Smooth muscle cell (in vitro differentiated cells): ENCODE measurements at regions not wholly inside any gene's neighbourhood (a gene's known extent, or its start where the extent isn't known, plus 50 kb on each side); places are given as distances from the start of the nearest gene placed in this dataset.

Experiments used
- DNase-seq: peaks from one replicate; lab custom pipeline; 2025; ENCODE audit not compliant: unreplicated experiment; lab: John Stamatoyannopoulos, UW
- H2AFZ ChIP-seq: fragments of 200-600 bp; sonication (generic); 2 replicates; pipeline ENCODE4 v1.6.0; 2016; ENCODE audit warnings: antibody characterized with exemption, low read depth, mild to moderate bottlenecking
- H3F3A ChIP-seq: fragments of 200-600 bp; sonication (generic); 2 replicates; pipeline ENCODE4 v1.6.0; 2017; ENCODE audit warnings: antibody characterized with exemption, low read depth
- H3K27ac ChIP-seq: fragments of 200-600 bp; sonication (generic); 2 replicates; pipeline ENCODE4 v1.5.1; 2016; ENCODE audit warnings: low read depth, mild to moderate bottlenecking
- H3K27me3 ChIP-seq: fragments of 200-600 bp; sonication (generic); 2 replicates; pipeline ENCODE4 v1.6.1; 2016; ENCODE audit warnings: low read depth, mild to moderate bottlenecking
- H3K36me3 ChIP-seq: fragments of 200-600 bp; sonication (generic); 2 replicates; pipeline ENCODE4 v1.5.1; 2016; ENCODE audit warnings: low read depth
- H3K4me1 ChIP-seq: fragments of 200-600 bp; sonication (generic); 2 replicates; pipeline ENCODE4 v1.5.1; 2016; ENCODE audit warnings: low read depth
- H3K4me2 ChIP-seq: fragments of 200-600 bp; sonication (generic); 2 replicates; pipeline ENCODE4 v1.6.0; 2016; ENCODE audit warnings: mild to moderate bottlenecking
- H3K4me3 ChIP-seq: fragments of 200-600 bp; sonication (generic); 2 replicates; pipeline ENCODE4 v1.5.1; 2016; ENCODE audit warnings: mild to moderate bottlenecking
- H3K79me2 ChIP-seq: fragments of 200-600 bp; sonication (generic); 2 replicates; pipeline ENCODE4 v1.6.0; 2016; ENCODE audit warnings: low read depth, mild to moderate bottlenecking
- H3K9ac ChIP-seq: fragments of 200-600 bp; sonication (generic); 2 replicates; pipeline ENCODE4 v1.6.0; 2016; ENCODE audit warnings: low read depth
- H3K9me3 ChIP-seq: fragments of 200-600 bp; sonication (generic); replicated peaks from 2 replicates; pipeline ENCODE4 v1.5.1; 2016; ENCODE audit warnings: low read depth
- H4K20me1 ChIP-seq: fragments of 200-600 bp; sonication (generic); 2 replicates; pipeline ENCODE4 v1.6.0; 2016; ENCODE audit warnings: low read depth
- CTCF ChIP-seq: fragments of 200-600 bp; sonication (generic); IDR thresholded peaks from 2 replicates; pipeline ENCODE4 v1.5.1; 2017; ENCODE audit warnings: borderline replicate concordance, mild to moderate bottlenecking, antibody characterized with exemption; ENCODE audit not compliant: insufficient read depth, poor library complexity, severe bottlenecking
- WGBS: methylation state at CpG from one replicate; pipeline ENCODE4 v1.1.7; 2016; ENCODE audit warnings: low lambda C conversion rate; 5-methylcytosine and 5-hydroxymethylcytosine counted together

GRCh38 chr7:68861171-68861570 lies 737.1 kb upstream of the AUTS2 start:
- H3K36me3 ChIP-seq: no peaks in the 10 kb centered on the region
- peaks cover 3% of the 10 kb centered on the region for H3K4me1 ChIP-seq
- no peaks in the 10 kb centered on the region for H3K79me2 ChIP-seq
- H3K9ac ChIP-seq: no peak overlapping the region
- H3K27ac ChIP-seq: no peak overlapping the region
- no peak overlapping the region for H3K4me3 ChIP-seq
- no peaks in the 10 kb centered on the region for H3K9me3 ChIP-seq
- 96% methylated on average over 7 of the region's 7 CpGs for WGBS
- H3K27me3 ChIP-seq: peaks cover 3% of the 10 kb centered on the region
- no peaks in the 10 kb centered on the region for H3F3A ChIP-seq
- no peak overlapping the region for H2AFZ ChIP-seq
- no peak overlapping the region for H3K4me2 ChIP-seq
- H4K20me1 ChIP-seq: no peaks in the 10 kb centered on the region
- TF ChIP-seq CTCF: no peak
- no peak for DNase-seq

- Histone ChIP-seq H3K27ac (no peak overlapping the region), H3K4me2 (no peak overlapping the region), H3K9ac (no peak overlapping the region), H3K79me2 (no peaks in the 10 kb centered on the region), H4K20me1 (no peaks in the 10 kb centered on the region), H3F3A (no peaks in the 10 kb centered on the region), H3K4me1 (peaks cover 7% of the 10 kb centered on the region), H3K9me3 (no peaks in the 10 kb centered on the region), H3K4me3 (no peak overlapping the region), H3K36me3 (no peaks in the 10 kb centered on the region), H3K27me3 (peaks cover 2% of the 10 kb centered on the region), H2AFZ (no peak overlapping the region)
- TF ChIP-seq CTCF: no peak
- WGBS: 90% methylated on average over 6 of the region's 6 CpGs
- no peak for DNase-seq
Measured at GRCh38 chr7:68862261-68862660, 736.0 kb upstream of the AUTS2 start.

GRCh38 chr7:68862736-68863135 lies 735.5 kb upstream of the AUTS2 start:
- no peaks in the 10 kb centered on the region for H3K36me3 ChIP-seq
- H3K27me3 ChIP-seq: no peaks in the 10 kb centered on the region
- no peaks in the 10 kb centered on the region for H3K9me3 ChIP-seq
- no peaks in the 10 kb centered on the region for H4K20me1 ChIP-seq
- no peak for DNase-seq
- H3K4me3 ChIP-seq: no peak overlapping the region
- no peaks in the 10 kb centered on the region for H3F3A ChIP-seq
- H3K4me2 ChIP-seq: no peak overlapping the region
- H3K4me1 ChIP-seq: peaks cover 7% of the 10 kb centered on the region
- H2AFZ ChIP-seq: no peak overlapping the region
- no peak overlapping the region for H3K9ac ChIP-seq
- TF ChIP-seq CTCF: no peak
- no peak overlapping the region for H3K27ac ChIP-seq
- 86% methylated on average over 4 of the region's 4 CpGs for WGBS
- no peaks in the 10 kb centered on the region for H3K79me2 ChIP-seq

- Histone ChIP-seq H3F3A (no peaks in the 10 kb centered on the region), H3K36me3 (no peaks in the 10 kb centered on the region), H2AFZ (no peak overlapping the region), H3K9me3 (no peaks in the 10 kb centered on the region), H3K4me3 (no peak overlapping the region), H3K79me2 (no peaks in the 10 kb centered on the region), H3K9ac (no peak overlapping the region), H3K27ac (no peak overlapping the region), H3K4me1 (peaks cover 7% of the 10 kb centered on the region), H4K20me1 (no peaks in the 10 kb centered on the region), H3K4me2 (no peak overlapping the region), H3K27me3 (no peaks in the 10 kb centered on the region)
- 83% methylated on average over 6 of the region's 6 CpGs for WGBS
- TF ChIP-seq CTCF: no peak
- DNase-seq: no peak
Measured at GRCh38 chr7:68865351-68866199, 732.7 kb upstream of the AUTS2 start.
